ENCODE measurements at regions not wholly inside any gene's neighbourhood (a gene's known extent, or its start where the extent isn't known, plus 50 kb on each side); places are given as distances from the start of the nearest gene placed in this dataset.

DNA sequence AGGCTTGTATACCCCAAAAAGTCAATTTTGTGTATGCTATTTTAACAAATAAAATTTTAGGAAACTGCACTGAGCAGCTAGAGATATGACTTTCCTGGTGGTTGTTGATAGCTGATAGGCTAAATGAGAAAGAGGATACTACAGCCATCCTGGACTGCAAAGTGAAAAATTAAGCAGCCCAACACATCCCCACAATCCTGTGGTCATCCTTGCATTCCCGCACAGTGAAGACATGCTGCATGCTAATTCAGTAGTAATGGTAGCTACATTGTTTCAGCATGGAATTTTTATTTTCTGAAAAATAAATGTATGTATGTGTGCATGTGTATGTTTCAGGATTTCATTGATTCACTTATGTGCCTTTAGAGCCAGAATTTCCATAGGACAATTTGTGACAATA is 124.2 kb upstream of the CCDC68 start:
- TF ChIP-seq CTCF (IDR thresholded peaks at IDR 0.05; ENCODE audit: poor library complexity) (no peak), EZH2 (IDR thresholded peaks at IDR 0.05; ENCODE audit: borderline replicate concordance) (no peak), EZH2phosphoT487 (IDR thresholded peaks at IDR 0.05; ENCODE audit: low read depth, severe bottlenecking, unreplicated experiment) (no peak)
- Histone ChIP-seq H4K20me1 (ENCODE audit: insufficient read depth, poor library complexity, severe bottlenecking) (no peaks in the 10 kb centered on the region), H3K36me3 (replicated peaks; ENCODE audit: insufficient read depth, low read depth) (no peaks in the 10 kb centered on the region), H3K4me3 (no peak overlapping the region), H3K4me1 (ENCODE audit: insufficient read depth) (no peaks in the 10 kb centered on the region), H3K27me3 (no peaks in the 10 kb centered on the region), H3K27ac (no peak overlapping the region), H2AFZ (no peak overlapping the region), H3K9me2 (replicated peaks; ENCODE audit: insufficient read depth) (no peaks in the 10 kb centered on the region), H3K4me2 (no peak overlapping the region), H3K79me2 (no peaks in the 10 kb centered on the region), H3K9me3 (ENCODE audit: low read depth) (no peaks in the 10 kb centered on the region)
- WGBS (ENCODE audit: low lambda C conversion rate, missing lambda C conversion rate), result 87% methylated on average over 1 of the region's 1 CpG
- DNase-seq (ENCODE audit: low spot score), result no peak

DNA sequence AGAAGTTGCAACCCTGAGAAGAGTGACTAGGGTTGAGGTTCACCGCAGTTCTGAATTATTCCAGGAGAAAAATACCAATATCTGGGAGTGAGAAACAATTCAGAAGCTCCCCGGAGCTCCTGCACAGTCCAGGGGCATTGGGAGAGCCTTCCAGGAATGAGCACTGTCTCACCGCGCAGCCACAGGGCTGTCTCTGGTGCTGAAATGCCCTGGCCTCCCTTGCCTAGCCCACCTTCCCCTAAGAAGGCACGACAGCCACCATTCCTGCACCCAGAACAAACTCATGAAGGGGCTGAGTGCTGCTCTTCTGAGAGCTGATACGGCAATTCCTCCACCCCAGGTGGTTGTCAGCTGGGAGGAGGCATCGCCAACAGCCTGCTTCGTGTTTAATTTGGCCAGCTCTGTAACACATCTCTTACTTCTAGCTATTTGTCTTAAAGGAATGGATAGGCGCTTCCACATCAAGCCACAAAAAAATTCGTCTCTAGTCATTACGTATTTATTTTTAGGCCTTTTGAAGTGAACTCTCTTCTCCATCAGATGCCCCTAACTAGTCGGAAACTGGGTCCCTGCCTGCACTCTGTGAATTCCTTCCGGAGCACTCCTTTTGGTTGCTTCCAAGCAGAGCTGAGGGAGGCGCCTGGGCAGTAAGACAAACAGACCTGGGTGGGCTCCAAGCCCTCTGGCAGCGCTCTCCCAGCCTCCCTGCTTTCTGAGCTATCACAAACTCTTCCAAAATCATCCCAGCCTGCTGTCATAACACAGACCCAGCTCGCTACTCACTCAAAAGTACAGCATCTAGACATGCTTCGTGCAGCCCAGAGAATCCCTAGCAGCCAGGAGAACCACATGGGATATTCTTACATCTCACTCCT is 120.5 kb upstream of the CCDC68 start:
- Histone ChIP-seq H3K36me3 (replicated peaks; ENCODE audit: insufficient read depth, low read depth) (no peaks in the 10 kb centered on the region), H3K9me2 (replicated peaks; ENCODE audit: insufficient read depth) (no peaks in the 10 kb centered on the region), H3K27ac (no peak overlapping the region), H3K4me3 (no peak overlapping the region), H3K79me2 (no peaks in the 10 kb centered on the region), H3K27me3 (no peaks in the 10 kb centered on the region), H2AFZ (no peak overlapping the region), H3K4me1 (ENCODE audit: insufficient read depth) (no peaks in the 10 kb centered on the region), H3K9me3 (ENCODE audit: low read depth) (no peaks in the 10 kb centered on the region), H3K4me2 (no peak overlapping the region), H4K20me1 (ENCODE audit: insufficient read depth, poor library complexity, severe bottlenecking) (no peaks in the 10 kb centered on the region)
- no peak for TF ChIP-seq EZH2 (IDR thresholded peaks at IDR 0.05; ENCODE audit: borderline replicate concordance)
- no peak for TF ChIP-seq EZH2phosphoT487 (IDR thresholded peaks at IDR 0.05; ENCODE audit: low read depth, severe bottlenecking, unreplicated experiment)
- TF ChIP-seq CTCF (IDR thresholded peaks at IDR 0.05; ENCODE audit: poor library complexity), result no peak
- 77% methylated on average over 17 of the region's 17 CpGs for WGBS (ENCODE audit: low lambda C conversion rate, missing lambda C conversion rate)
- no peak for DNase-seq (ENCODE audit: low spot score)

DNA sequence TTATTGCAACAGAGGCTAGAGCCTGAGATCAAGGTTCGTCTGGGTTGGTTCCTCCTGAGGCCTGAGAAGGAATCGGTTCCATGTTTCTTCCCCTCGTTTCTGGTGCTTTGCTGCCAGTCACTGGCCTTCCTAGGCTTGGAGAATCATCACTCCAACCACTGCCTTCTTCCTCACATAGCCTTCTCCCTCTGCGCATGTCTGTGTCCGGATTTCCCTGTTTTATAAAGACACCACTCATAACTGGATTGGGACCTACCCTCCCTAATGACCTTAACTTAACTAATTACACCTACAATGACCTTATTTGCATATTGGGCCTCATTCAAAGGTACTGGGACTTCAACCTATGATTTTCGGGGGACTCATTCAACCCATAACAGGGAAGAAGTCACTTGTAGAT is 119.8 kb upstream of the CCDC68 start:
- Histone ChIP-seq H3K9me3 (ENCODE audit: low read depth) (no peaks in the 10 kb centered on the region), H2AFZ (no peak overlapping the region), H4K20me1 (ENCODE audit: insufficient read depth, poor library complexity, severe bottlenecking) (no peaks in the 10 kb centered on the region), H3K9me2 (replicated peaks; ENCODE audit: insufficient read depth) (no peaks in the 10 kb centered on the region), H3K27me3 (no peaks in the 10 kb centered on the region), H3K36me3 (replicated peaks; ENCODE audit: insufficient read depth, low read depth) (no peaks in the 10 kb centered on the region), H3K79me2 (no peaks in the 10 kb centered on the region), H3K4me3 (no peak overlapping the region), H3K4me1 (ENCODE audit: insufficient read depth) (no peaks in the 10 kb centered on the region), H3K27ac (no peak overlapping the region), H3K4me2 (no peak overlapping the region)
- no peak for DNase-seq (ENCODE audit: low spot score)
- TF ChIP-seq EZH2 (IDR thresholded peaks at IDR 0.05; ENCODE audit: borderline replicate concordance) (no peak), CTCF (IDR thresholded peaks at IDR 0.05; ENCODE audit: poor library complexity) (no peak), EZH2phosphoT487 (IDR thresholded peaks at IDR 0.05; ENCODE audit: low read depth, severe bottlenecking, unreplicated experiment) (no peak)
- 92% methylated on average over 6 of the region's 6 CpGs for WGBS (ENCODE audit: low lambda C conversion rate, missing lambda C conversion rate)
